ENCODE measurements at regions not wholly inside any gene's neighbourhood (a gene's known extent, or its start where the extent isn't known, plus 50 kb on each side); places are given as distances from the start of the nearest gene placed in this dataset.

GRCh38 chr5:51517838-51518237 is 134.6 kb downstream of the ISL1 start:
- Histone ChIP-seq H3K4me1 (no peaks in the 10 kb centered on the region), H3K36me3 (no peaks in the 10 kb centered on the region), H3K4me3 (no peak overlapping the region), H3K27ac (no peak overlapping the region), H3K9me3 (no peaks in the 10 kb centered on the region), H3K27me3 (no peaks in the 10 kb centered on the region)
- TF ChIP-seq POLR2AphosphoS5 (IDR thresholded peaks at IDR 0.05) (no peak), CTCF (IDR thresholded peaks at IDR 0.05) (no peak), POLR2A (IDR thresholded peaks at IDR 0.05) (no peak), EP300 (IDR thresholded peaks at IDR 0.05; ENCODE audit: low read depth) (no peak)
- intact Hi-C loops (cut with DNase I; ENCODE audit: low total_unique reads): no loop called here
- in situ Hi-C loops (cut with MboI; ENCODE audit: low pct_ligation_motif_present in 1 of 4, low pct_unique_long_range_greater_than_20kb in 1 of 4, low sequenced_read_pairs in 3 of 4): no loop called here
- DNase-seq: no peak
- 31 to 39% methylated on average over 1 of the region's 1 CpG for WGBS, 2 donors (ENCODE audit: low coverage in 1 of 2)

- in situ Hi-C loops (cut with MboI; ENCODE audit: low pct_ligation_motif_present in 1 of 4, low pct_unique_long_range_greater_than_20kb in 1 of 4, low sequenced_read_pairs in 3 of 4) (no loop called here), intact Hi-C loops (cut with DNase I; ENCODE audit: low total_unique reads) (no loop called here)
- H3K4me1 ChIP-seq: no peaks in the 10 kb centered on the region
- H3K27me3 ChIP-seq: no peaks in the 10 kb centered on the region
- H3K9me3 ChIP-seq: no peaks in the 10 kb centered on the region
- no peak overlapping the region for H3K27ac ChIP-seq
- no peak overlapping the region for H3K4me3 ChIP-seq
- DNase-seq: no peak
- H3K36me3 ChIP-seq: no peaks in the 10 kb centered on the region
- 30 to 31% methylated on average over 5 of the region's 5 CpGs for WGBS, 2 donors (ENCODE audit: low coverage in 1 of 2)
- no peak for TF ChIP-seq POLR2AphosphoS5 (IDR thresholded peaks at IDR 0.05)
- TF ChIP-seq EP300 (IDR thresholded peaks at IDR 0.05; ENCODE audit: low read depth): no peak
- no peak for TF ChIP-seq POLR2A (IDR thresholded peaks at IDR 0.05)
- no peak for TF ChIP-seq CTCF (IDR thresholded peaks at IDR 0.05)
These were observed 135.4 kb downstream of the ISL1 start for GRCh38 chr5:51518607-51519006.

- WGBS, 2 donors (ENCODE audit: low coverage in 1 of 2): 57 to 59% methylated on average over 5 of the region's 5 CpGs
- no peak for DNase-seq
- intact Hi-C loops (cut with DNase I; ENCODE audit: low total_unique reads) (no loop called here), in situ Hi-C loops (cut with MboI; ENCODE audit: low pct_ligation_motif_present in 1 of 4, low pct_unique_long_range_greater_than_20kb in 1 of 4, low sequenced_read_pairs in 3 of 4) (no loop called here)
- Histone ChIP-seq H3K27me3 (no peaks in the 10 kb centered on the region), H3K9me3 (no peaks in the 10 kb centered on the region), H3K4me3 (no peak overlapping the region), H3K36me3 (no peaks in the 10 kb centered on the region), H3K27ac (no peak overlapping the region), H3K4me1 (no peaks in the 10 kb centered on the region)
- TF ChIP-seq POLR2AphosphoS5 (IDR thresholded peaks at IDR 0.05): no peak
- no peak for TF ChIP-seq POLR2A (IDR thresholded peaks at IDR 0.05)
- TF ChIP-seq CTCF (IDR thresholded peaks at IDR 0.05): no peak
These were observed 138.3 kb downstream of the ISL1 start for GRCh38 chr5:51521583-51521982.

- no peak for DNase-seq
- Histone ChIP-seq H3K27me3 (no peaks in the 10 kb centered on the region), H3K9me3 (peaks cover 4 to 6% of the 10 kb centered on the region in 2 donors), H3K36me3 (no peaks in the 10 kb centered on the region), H3K27ac (no peak overlapping the region), H3K4me3 (no peak overlapping the region), H3K4me1 (no peaks in the 10 kb centered on the region)
- WGBS, 2 donors (ENCODE audit: low coverage in 1 of 2): 93 to 95% methylated on average over 2 of the region's 2 CpGs
- no peak for TF ChIP-seq CTCF (IDR thresholded peaks at IDR 0.05)
- no peak for TF ChIP-seq EP300 (IDR thresholded peaks at IDR 0.05; ENCODE audit: low read depth)
- intact Hi-C loops (cut with DNase I; ENCODE audit: low total_unique reads): no loop called here
- in situ Hi-C loops (cut with MboI; ENCODE audit: low pct_ligation_motif_present in 1 of 4, low pct_unique_long_range_greater_than_20kb in 1 of 4, low sequenced_read_pairs in 3 of 4): no loop called here
These were observed 156.0 kb downstream of the ISL1 start for GRCh38 chr5:51539232-51539631.
